ENCODE measurements at regions not wholly inside any gene's neighbourhood (a gene's known extent, or its start where the extent isn't known, plus 50 kb on each side); places are given as distances from the start of the nearest gene placed in this dataset.
"Not testable (repeated sequence)": the region's sequence is repeated elsewhere in the genome, so short reads cannot be mapped to it uniquely, and the experiment has no call there.

- peak; percentile 76 for DNase-seq (ENCODE audit: low spot score)
- intact Hi-C loops (cut with DNase I): loop anchor here (5.0 to 10.0 kb wide), 4 partner anchors 35 to 705 kb away; partner anchors contain the start of gene SPRY2
These were observed 156.3 kb downstream of the NDFIP2 start for GRCh38 chr13:79637133-79637763.

- DNase-seq (ENCODE audit: low spot score): no peak
- intact Hi-C loops (cut with DNase I): loop anchor here (10.0 kb wide), 2 partner anchors 414 to 504 kb away; no protein-coding TSS in a partner anchor
These were observed 150.2 kb downstream of the NDFIP2 start for GRCh38 chr13:79631051-79631659.

- DNase-seq (ENCODE audit: low spot score): no peak
- intact Hi-C loops (cut with DNase I): no loop called here
These were observed 147.5 kb downstream of the NDFIP2 start for GRCh38 chr13:79628463-79628862.

DNA sequence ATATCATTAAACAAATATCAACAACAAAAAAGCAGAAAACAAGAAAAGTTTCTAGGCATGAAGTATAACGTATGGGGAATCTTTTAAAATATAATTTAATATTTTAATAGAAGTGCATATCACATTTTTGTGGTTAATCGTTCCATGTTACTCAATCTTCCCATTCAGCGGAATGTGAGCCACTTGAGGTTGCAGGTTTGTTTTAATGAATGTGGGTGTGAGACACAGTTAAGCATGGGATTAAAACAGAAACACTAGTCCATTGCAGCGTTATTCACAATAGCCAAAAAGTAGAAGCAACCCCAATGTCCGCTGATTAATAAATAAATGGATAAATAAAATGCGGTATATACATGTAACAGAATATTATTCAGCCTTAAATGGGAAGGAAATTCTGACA, 146.0 kb downstream of the NDFIP2 start:
- intact Hi-C loops (cut with DNase I): no loop called here

DNA sequence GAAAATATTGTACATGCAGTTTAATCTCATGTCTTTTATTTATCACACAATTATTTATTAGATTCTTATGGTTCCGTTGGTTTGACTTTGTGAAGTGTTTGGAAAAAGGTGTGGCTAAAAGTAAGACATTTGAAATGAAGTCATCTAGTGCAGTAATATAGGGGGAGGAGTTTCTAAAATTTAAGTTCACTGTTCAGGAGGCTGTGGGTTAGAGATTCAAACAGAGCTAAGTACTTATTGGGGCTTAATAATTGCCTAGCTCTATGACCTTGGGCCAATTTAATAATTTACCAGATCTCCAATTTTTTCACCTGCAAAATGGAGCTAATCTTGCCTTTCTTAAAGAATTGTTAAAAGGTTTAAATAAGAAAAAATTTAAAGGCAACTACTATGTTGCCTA, 144.6 kb downstream of the NDFIP2 start:
- intact Hi-C loops (cut with DNase I): no loop called here
- no peak for DNase-seq (ENCODE audit: low spot score)

More for the DNA sequence above, 146.0 kb downstream of the NDFIP2 start:
- DNase-seq (ENCODE audit: low spot score): no peak

GRCh38 chr13:79621902-79622301, 140.9 kb downstream of the NDFIP2 start:
- DNase-seq (ENCODE audit: low spot score): no peak
- intact Hi-C loops (cut with DNase I): no loop called here

- no peak for DNase-seq (ENCODE audit: low spot score)
- intact Hi-C loops (cut with DNase I): no loop called here
These were observed 140.5 kb downstream of the NDFIP2 start for GRCh38 chr13:79621449-79621848.

DNA sequence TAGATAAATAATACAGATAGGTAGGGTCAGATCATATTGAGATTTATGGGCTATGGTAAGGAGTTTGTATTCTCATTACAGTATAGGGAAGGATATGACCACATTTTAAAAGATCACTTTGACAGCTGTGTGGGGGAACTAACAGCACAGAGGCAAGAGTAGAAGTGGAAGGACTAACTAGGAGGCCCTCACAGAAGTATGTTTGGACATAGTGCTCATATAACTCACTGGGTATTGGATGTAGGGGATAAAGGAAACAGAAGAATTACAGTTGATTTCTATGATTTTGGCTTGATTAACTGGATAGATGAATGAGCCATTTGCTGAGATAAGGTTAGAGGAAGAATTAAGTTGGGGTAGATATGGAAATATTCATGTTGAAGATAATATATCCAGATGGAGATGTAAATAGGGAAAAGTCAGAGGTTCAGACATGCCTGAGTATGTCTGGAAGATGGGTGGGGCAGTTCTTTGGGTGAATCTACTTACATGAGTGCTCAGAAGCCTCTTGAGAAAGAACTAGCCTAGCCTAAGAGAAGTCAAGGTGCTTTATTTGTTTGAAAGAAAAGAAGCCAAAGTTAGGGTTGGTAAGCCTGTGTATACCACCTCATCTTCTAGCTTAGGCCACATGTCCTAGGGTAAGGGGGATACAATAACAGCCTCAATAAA, 133.4 kb downstream of the NDFIP2 start:
- intact Hi-C loops (cut with DNase I): no loop called here
- DNase-seq (ENCODE audit: low spot score): no peak

DNA sequence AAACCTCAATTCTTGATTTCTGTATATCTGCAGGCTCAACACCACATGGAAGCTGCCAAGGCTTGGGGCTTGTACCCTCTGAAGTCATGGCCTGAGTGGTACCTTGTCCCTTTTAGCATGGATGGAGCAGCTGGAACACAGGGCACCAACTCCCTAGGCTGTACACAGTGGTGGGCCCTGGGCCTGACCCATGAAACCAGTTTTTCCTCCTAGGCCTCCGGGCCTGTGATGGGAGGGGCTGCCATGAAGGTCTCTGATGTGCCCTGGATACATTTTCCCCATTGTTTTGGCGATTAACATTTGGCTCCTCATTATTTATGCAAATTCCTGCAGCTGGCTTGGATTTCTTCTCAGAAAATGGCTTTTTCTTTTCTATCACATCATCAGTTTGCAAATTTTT, 131.6 kb downstream of the NDFIP2 start:
- intact Hi-C loops (cut with DNase I): no loop called here
- DNase-seq (ENCODE audit: low spot score): no peak

GRCh38 chr13:79607895-79608294, 126.9 kb downstream of the NDFIP2 start:
- intact Hi-C loops (cut with DNase I); DNase-seq (ENCODE audit: low spot score): not testable (repeated sequence)

Measured in cardiac septum (tissue), 1 donor.